NCI-H82 treated with DMSO at 0.1 percent for 48 hours (cell line): ENCODE measurements at regions not wholly inside any gene's neighbourhood (a gene's known extent, or its start where the extent isn't known, plus 50 kb on each side); places are given as distances from the start of the nearest gene placed in this dataset.
"Not testable (repeated sequence)": the region's sequence is repeated elsewhere in the genome, so short reads cannot be mapped to it uniquely, and the experiment has no call there.

ENCODE experiments used
- DNase-seq: peaks from one replicate; lab custom pipeline; 2025; ENCODE audit not compliant: unreplicated experiment; lab: John Stamatoyannopoulos, UW

GRCh38 chr2:84221102-84221501 lies 238.0 kb downstream of the SUCLG1 start:
- not testable (repeated sequence) for DNase-seq

- DNase-seq, result no peak
These were observed 241.6 kb downstream of the SUCLG1 start for GRCh38 chr2:84217456-84217855.

DNA sequence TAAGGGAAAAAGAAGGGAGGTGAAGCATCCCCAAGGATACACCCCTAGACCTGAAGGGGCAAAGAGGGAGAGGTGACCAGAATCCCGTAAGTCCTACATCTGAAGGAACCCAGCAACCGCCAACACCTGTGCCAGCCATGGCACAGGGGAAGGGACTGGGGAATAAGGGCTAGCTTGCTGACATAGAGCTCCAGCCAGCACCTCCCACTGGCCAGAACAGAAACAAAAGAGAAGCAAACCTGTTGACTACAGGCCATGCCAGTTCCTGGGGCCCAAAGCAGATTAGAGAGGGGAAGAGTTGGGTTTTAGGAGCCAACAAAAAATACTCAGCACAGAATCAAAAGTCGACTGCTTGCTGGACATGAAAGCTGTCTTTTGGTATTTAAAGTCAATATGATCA lies 244.6 kb downstream of the SUCLG1 start:
- DNase-seq, result no peak

GRCh38 chr2:84212611-84213314 lies 246.3 kb downstream of the SUCLG1 start:
- DNase-seq, result no peak

DNA sequence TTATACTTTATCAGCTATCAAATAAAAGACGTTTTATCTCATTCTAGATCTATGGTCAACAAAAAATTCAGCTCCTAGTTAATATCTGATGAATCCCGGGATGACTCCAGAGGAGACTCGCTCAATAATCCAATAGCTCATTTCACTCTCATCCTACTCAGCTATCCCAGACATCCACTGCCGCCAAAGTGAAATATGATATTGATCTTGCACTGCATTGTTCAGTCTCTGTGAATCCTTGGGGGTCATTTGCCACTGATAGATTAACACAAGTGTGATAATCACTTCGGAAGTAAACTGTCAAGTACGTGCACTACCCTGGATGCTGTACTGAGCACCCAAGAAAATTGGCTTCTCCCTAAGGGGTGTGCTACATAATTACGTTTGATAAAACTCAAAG lies 249.1 kb downstream of the SUCLG1 start:
- DNase-seq, result no peak

- DNase-seq, result no peak
These were observed 254.1 kb downstream of the SUCLG1 start for GRCh38 chr2:84204995-84205394.

DNA sequence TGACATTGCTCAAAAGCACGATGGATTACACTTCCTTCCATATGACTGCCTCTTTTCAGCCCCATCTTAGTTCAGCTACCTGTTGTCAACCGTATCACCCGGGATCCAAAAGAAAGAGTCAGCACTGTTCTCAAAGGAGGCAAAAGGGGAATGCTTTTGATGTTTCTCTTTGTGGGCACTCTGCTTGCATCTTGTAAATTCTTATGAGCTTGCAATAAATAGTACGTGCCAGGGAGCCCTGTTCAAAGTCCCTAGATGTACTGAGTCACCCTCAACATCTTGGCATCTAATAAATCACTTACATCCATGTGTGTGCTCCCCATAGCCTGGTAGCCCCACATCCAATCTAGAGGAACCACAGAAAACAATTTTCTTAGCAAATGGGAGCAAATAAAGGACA lies 256.9 kb downstream of the SUCLG1 start:
- no peak for DNase-seq

DNA sequence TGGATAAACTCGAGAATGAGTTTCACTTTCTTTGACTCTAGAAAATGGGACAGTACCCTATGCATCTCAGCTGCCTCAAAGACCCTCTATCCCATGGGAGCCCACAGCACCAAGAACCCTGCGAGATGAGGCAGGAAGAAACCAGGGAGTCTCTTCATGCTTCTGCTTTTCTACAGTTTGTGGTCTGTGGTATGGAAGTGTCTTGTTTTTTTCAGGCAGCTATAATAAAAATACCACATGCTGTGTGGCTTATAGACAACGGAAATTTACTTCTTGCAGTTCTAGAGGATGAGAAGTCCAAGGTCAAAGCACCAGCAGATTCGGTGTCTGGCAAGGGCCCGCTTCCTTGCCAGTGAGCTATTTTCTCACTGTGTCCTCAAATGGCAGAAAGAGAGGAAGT lies 257.9 kb downstream of the SUCLG1 start:
- DNase-seq, result no peak

GRCh38 chr2:84197901-84198300 lies 261.2 kb downstream of the SUCLG1 start:
- DNase-seq, result no peak

DNA sequence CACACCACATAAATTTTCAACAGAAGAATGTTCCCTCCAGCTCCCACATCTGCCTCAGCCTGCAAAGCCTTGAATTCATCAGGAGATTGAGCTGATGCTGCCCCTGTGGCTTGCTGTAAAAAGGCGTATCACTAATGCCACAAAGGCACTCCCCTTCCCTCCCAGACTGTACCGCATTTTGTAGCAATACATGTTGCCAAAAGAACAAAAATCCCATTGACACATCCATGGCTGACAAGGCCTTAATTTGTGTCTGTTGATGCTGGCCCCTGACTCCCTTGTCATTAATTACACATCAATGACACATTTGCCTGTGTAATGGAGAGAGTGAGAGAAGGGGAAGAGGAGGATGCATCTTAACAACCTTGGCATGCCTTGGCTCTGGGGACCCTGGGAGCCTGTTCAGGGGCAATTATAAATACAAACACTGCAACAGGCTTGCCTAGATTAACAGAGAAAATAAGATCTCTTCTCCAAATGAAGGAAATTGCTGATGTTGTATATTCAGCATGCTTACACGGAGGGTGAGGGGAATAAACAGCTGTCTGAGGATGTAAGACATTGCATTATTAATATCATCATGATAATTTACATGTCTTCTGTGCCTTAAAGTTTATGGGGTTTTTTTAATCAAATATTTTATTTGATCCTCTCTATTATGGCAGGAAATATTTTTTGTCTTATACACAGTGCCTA lies 264.0 kb downstream of the SUCLG1 start:
- no peak for DNase-seq

DNA sequence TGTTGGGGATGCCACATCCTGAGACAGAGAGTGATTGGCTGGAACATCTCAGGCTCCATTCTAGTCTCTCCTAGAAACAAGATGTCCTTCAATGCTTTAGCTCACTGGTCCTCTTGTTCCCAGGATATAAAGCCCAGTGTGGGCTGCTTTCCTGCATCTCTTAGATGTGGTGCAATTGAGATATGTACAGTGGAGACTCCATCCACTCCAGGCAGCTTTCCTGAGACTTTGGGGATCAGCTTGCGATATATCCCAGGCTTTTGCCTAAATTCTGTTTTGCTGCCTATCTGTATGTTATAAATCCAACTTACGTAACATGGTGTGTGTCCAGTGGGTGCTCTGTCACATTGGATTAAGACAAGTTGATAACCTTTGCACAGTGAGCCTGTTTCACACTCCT lies 264.9 kb downstream of the SUCLG1 start:
- no peak for DNase-seq

DNA sequence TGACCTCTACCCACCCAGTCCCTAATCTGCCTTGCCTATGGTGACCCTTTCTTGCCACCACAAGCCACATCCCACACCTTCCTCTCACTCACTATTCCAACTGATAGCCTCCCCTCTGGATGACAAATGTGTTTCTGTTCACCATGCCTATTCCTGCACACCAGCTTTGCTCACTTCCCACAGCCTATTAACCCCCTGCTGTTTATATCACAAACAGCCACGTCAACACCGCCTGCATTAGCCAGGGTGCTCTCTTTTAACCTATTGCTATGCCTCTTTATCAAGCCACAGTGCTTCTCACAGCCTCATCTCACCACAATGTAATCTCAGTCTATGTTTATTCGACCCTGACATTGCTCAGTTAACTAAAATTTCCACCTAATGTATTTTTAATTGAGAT lies 271.8 kb downstream of the SUCLG1 start:
- DNase-seq, result no peak

DNA sequence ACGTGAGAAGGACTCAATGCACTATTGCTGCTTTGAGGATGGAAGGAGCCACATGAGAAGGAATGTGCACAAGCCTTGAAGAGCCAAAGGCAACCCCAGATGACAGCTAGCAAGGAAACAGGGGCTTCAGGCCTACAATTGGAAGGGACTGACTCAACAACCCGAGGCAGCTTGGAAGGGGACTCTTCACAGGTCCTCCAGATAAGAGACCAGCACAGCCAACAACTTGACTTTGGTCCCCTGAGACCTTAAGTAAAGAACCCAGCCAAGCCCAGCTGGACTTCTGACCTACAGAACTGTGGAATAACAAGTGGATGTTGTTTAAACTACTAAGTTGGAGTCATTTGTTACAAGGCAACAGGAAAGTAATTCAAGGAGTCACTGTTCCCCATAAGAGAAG lies 277.2 kb downstream of the SUCLG1 start:
- DNase-seq, result no peak

DNA sequence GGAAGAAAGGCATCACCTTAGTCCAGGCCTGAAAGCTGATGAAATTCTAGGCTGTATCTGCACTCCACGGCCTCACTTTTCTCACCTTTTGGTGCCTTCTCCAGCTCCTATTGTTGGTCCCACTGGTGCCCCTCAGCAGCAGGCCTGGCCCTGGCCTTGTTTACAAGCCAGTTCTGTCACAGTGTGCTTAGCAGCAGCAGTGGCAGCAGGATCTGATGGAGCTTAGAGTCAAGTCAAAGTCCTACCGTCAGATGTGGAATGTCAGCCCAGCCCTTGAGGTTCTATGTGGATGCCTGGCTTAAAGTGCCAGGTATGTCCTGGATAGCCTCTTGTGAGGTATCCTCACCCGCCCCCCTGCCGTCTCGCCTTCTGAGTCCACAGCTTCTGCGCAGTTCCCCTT lies 281.3 kb downstream of the SUCLG1 start:
- DNase-seq, result no peak

DNA sequence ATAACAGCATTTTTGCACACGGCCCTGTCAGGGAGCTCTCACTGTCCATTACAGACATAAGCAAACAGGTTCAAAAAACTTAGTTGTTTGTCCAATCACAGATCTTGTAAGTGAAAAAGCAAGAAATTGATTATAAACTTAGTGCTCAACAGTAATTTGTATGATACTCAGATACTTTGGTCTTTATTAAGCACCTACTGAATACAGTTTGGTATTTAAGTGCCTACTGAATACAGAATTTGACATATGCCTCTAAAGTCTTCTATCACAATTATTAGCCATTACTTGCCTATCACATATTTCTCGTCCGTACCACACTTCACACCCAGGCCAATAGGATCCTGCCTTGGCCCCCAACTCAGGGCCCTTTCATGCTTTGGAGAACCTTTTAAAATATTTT lies 283.1 kb downstream of the SUCLG1 start:
- DNase-seq, result no peak

- no peak for DNase-seq
These were observed 283.7 kb downstream of the SUCLG1 start for GRCh38 chr2:84175340-84175739.

DNA sequence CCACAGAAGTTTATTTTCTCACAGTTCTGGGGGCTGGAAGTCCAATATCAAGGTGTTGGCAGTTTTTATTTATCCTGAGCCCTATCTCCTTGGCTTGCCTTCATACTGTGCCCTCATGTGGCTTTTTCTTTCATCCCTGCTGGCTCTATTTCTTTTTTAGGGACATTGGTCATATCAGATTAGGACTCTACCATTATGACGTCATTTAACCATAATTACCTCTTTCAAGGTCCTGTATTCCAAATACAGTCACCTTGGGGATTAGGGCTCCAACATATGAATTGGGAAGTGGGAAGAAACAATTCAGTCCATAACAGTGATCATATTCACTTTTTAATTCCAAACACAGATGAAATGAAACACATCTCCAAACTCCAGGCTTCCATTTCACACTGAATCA lies 286.0 kb downstream of the SUCLG1 start:
- no peak for DNase-seq

GRCh38 chr2:84170979-84171378 lies 288.1 kb downstream of the SUCLG1 start:
- DNase-seq, result no peak

- DNase-seq, result peak; percentile 48
These were observed 289.2 kb downstream of the SUCLG1 start for GRCh38 chr2:84169871-84170270.

- DNase-seq, result not testable (repeated sequence)
These were observed 290.5 kb downstream of the SUCLG1 start for GRCh38 chr2:84168552-84168951.

- no peak for DNase-seq
These were observed 293.8 kb downstream of the SUCLG1 start for GRCh38 chr2:84165256-84165655.

DNA sequence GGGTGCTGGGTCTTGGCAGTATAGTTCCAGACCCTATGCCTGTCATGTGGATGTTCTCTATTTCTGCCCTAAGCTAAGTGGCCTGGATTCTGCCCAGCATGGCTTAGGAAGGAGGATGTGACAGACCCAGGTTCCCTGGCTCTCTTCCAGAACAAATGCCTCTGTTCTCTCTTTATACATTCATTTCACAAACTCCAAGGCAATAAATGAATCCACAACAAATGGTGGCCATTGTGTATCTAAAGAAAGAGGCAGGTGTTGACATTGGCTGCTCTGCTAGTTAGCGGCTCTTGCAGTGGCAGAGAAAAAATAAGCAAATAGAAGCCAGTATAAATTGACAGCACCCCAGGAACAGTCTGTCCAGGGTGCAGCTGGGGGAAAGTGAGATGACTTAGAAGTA lies 298.6 kb downstream of the SUCLG1 start:
- DNase-seq, result no peak

- DNase-seq, result no peak
These were observed 300.5 kb downstream of the SUCLG1 start for GRCh38 chr2:84158605-84159004.
